Stomach (tissue), 4 donors: ENCODE measurements at regions not wholly inside any gene's neighbourhood (a gene's known extent, or its start where the extent isn't known, plus 50 kb on each side); places are given as distances from the start of the nearest gene placed in this dataset.

Experiments
- EP300 ChIP-seq: sonication (generic); formaldehyde crosslinking; IDR thresholded peaks from one replicate; pipeline ENCODE4 v1.6.1; 2017; ENCODE audit warnings: antibody characterized with exemption
- POLR2A ChIP-seq, 4 donors: fragments of 450-650 bp; IDR thresholded peaks; one replicate each; pipeline ENCODE4 v1.6.1; 2016; ENCODE audit warnings: antibody characterized with exemption in 4 of 4, control low read depth in 2 of 4, mild to moderate bottlenecking in 1 of 4, moderate library complexity in 1 of 4
- POLR2AphosphoS5 ChIP-seq, 3 donors: sonication (generic); formaldehyde crosslinking; IDR thresholded peaks; one replicate each; pipeline ENCODE4 v1.6.1; 2016; ENCODE audit warnings: antibody characterized with exemption in 3 of 3
- TF ChIP-seq, protein P1 (sequence below), 7 experiments: fragments of 450-650 bp in 4 of 7; fragments of 200-600 bp in 3 of 7; sonication (generic) in 3 of 7; IDR thresholded peaks; one replicate each; pipeline ENCODE4 v1.5.1; 2016 to 2019; ENCODE audit warnings: antibody characterized with exemption in 7 of 7, control low read depth in 2 of 7, mild to moderate bottlenecking in 1 of 7

GRCh38 chr5:164358531-164359259, 853.3 kb downstream of the MAT2B start:
- TF ChIP-seq EP300 (no peak), POLR2A (IDR thresholded peaks at IDR 0.05) (no peak), POLR2AphosphoS5 (IDR thresholded peaks at IDR 0.05) (no peak)
- TF ChIP-seq, protein P1, sequence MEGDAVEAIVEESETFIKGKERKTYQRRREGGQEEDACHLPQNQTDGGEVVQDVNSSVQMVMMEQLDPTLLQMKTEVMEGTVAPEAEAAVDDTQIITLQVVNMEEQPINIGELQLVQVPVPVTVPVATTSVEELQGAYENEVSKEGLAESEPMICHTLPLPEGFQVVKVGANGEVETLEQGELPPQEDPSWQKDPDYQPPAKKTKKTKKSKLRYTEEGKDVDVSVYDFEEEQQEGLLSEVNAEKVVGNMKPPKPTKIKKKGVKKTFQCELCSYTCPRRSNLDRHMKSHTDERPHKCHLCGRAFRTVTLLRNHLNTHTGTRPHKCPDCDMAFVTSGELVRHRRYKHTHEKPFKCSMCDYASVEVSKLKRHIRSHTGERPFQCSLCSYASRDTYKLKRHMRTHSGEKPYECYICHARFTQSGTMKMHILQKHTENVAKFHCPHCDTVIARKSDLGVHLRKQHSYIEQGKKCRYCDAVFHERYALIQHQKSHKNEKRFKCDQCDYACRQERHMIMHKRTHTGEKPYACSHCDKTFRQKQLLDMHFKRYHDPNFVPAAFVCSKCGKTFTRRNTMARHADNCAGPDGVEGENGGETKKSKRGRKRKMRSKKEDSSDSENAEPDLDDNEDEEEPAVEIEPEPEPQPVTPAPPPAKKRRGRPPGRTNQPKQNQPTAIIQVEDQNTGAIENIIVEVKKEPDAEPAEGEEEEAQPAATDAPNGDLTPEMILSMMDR (IDR thresholded peaks at IDR 0.05), result no peak
